HG02763 (cell line): ENCODE measurements at regions not wholly inside any gene's neighbourhood (a gene's known extent, or its start where the extent isn't known, plus 50 kb on each side); places are given as distances from the start of the nearest gene placed in this dataset.

Source experiments
- ATAC-seq: cut with Tn5 transposase; IDR thresholded peaks from one replicate; pipeline ENCODE4 v1.9.1; 2021; ENCODE audit warnings: mild to moderate bottlenecking, moderate library complexity; ENCODE audit not compliant: unreplicated experiment

GRCh38 chr4:125677665-125678307 lies 363.0 kb downstream of the FAT4 start:
- ATAC-seq = no peak

GRCh38 chr4:125679989-125680388 lies 365.2 kb downstream of the FAT4 start:
- ATAC-seq = no peak

GRCh38 chr4:125681240-125681639 lies 366.5 kb downstream of the FAT4 start:
- ATAC-seq = no peak

- ATAC-seq = no peak
Observed at GRCh38 chr4:125682730-125683129, 368.0 kb downstream of the FAT4 start.

- ATAC-seq = no peak
Observed at GRCh38 chr4:125688841-125689240, 374.1 kb downstream of the FAT4 start.

GRCh38 chr4:125689805-125690204 lies 375.1 kb downstream of the FAT4 start:
- ATAC-seq = no peak

GRCh38 chr4:125693228-125693627 lies 378.5 kb downstream of the FAT4 start:
- ATAC-seq = no peak

- no peak for ATAC-seq
Observed at GRCh38 chr4:125702406-125702805, 387.7 kb downstream of the FAT4 start.

GRCh38 chr4:125703443-125703842 lies 388.7 kb downstream of the FAT4 start:
- no peak for ATAC-seq

GRCh38 chr4:125704726-125705125 lies 390.0 kb downstream of the FAT4 start:
- no peak for ATAC-seq

GRCh38 chr4:125705681-125706080 lies 390.9 kb downstream of the FAT4 start:
- no peak for ATAC-seq

- no peak for ATAC-seq
Observed at GRCh38 chr4:125707397-125707796, 392.6 kb downstream of the FAT4 start.

- ATAC-seq = no peak
Observed at GRCh38 chr4:125710766-125711165, 396.0 kb downstream of the FAT4 start.

GRCh38 chr4:125714049-125714448 lies 399.3 kb downstream of the FAT4 start:
- no peak for ATAC-seq

- ATAC-seq = no peak
Observed at GRCh38 chr4:125714845-125715244, 400.1 kb downstream of the FAT4 start.

- ATAC-seq = no peak
Observed at GRCh38 chr4:125719987-125720386, 405.2 kb downstream of the FAT4 start.

GRCh38 chr4:125722009-125722408 lies 407.3 kb downstream of the FAT4 start:
- ATAC-seq = no peak

- no peak for ATAC-seq
Observed at GRCh38 chr4:125725957-125726525, 411.3 kb downstream of the FAT4 start.

GRCh38 chr4:125727931-125728330 lies 413.2 kb downstream of the FAT4 start:
- ATAC-seq = no peak

- no peak for ATAC-seq
Observed at GRCh38 chr4:125728568-125728967, 413.8 kb downstream of the FAT4 start.

- ATAC-seq = no peak
Observed at GRCh38 chr4:125729171-125729570, 414.4 kb downstream of the FAT4 start.

GRCh38 chr4:125732632-125733031 lies 417.9 kb downstream of the FAT4 start:
- ATAC-seq = no peak

- ATAC-seq = no peak
Observed at GRCh38 chr4:125734504-125734903, 419.7 kb downstream of the FAT4 start.
